GM23338 (cell line): ENCODE measurements at regions not wholly inside any gene's neighbourhood (a gene's known extent, or its start where the extent isn't known, plus 50 kb on each side); places are given as distances from the start of the nearest gene placed in this dataset.

Source experiments
- CREB1 ChIP-seq: fragments of 250-450 bp; sonication (Bioruptor Pico); IDR thresholded peaks from 2 replicates; pipeline ENCODE4 v1.5.0; 2020; ENCODE audit warnings: low read depth, mild to moderate bottlenecking, moderate library complexity
- CTCF ChIP-seq, 2 experiments: fragments of 200-600 bp in 1 of 2; sonication (generic) in 1 of 2; conservative IDR thresholded peaks; 2 replicates each; pipeline versions ENCODE4 v1.5.1 to v1.6.1; 2016 to 2017; ENCODE audit warnings: antibody characterized with exemption in 2 of 2, low read depth in 2 of 2, mild to moderate bottlenecking in 2 of 2, moderate library complexity in 1 of 2
- EZH2 ChIP-seq: fragments of 200-600 bp; sonication (generic); IDR thresholded peaks from one replicate; pipeline ENCODE4 v1.8.0; 2017; ENCODE audit warnings: antibody characterized with exemption, mild to moderate bottlenecking, low read depth; ENCODE audit not compliant: unreplicated experiment
- EZH2phosphoT487 ChIP-seq: fragments of 200-600 bp; sonication (generic); IDR thresholded peaks from one replicate; pipeline ENCODE4 v1.8.1; 2018; ENCODE audit warnings: antibody characterized with exemption; ENCODE audit not compliant: unreplicated experiment
- JUNB ChIP-seq: IDR thresholded peaks from one replicate; pipeline ENCODE4 v1.6.1; 2016; ENCODE audit warnings: antibody characterized with exemption; ENCODE audit not compliant: unreplicated experiment
- POLR2AphosphoS5 ChIP-seq: IDR thresholded peaks from 2 replicates; pipeline ENCODE4 v1.6.1; 2016; ENCODE audit warnings: antibody characterized with exemption, low read depth
- REST ChIP-seq: IDR thresholded peaks from one replicate; pipeline ENCODE4 v1.6.1; 2018; ENCODE audit warnings: antibody characterized with exemption; ENCODE audit not compliant: unreplicated experiment
- ZNF114 ChIP-seq: fragments of 250-450 bp; sonication (Bioruptor Pico); IDR thresholded peaks from 2 replicates; pipeline ENCODE4 v1.5.0; 2020; ENCODE audit warnings: mild to moderate bottlenecking, moderate library complexity
- ZNF331 ChIP-seq: fragments of 250-450 bp; sonication (Bioruptor Pico); IDR thresholded peaks from 2 replicates; pipeline ENCODE4 v1.5.0; 2020; ENCODE audit warnings: low read depth, mild to moderate bottlenecking, moderate library complexity

- TF ChIP-seq CTCF (conservative IDR thresholded peaks at IDR 0.05; ENCODE audit: low read depth in 2 of 2), result no peak
- TF ChIP-seq POLR2AphosphoS5, result no peak
- TF ChIP-seq JUNB, result no peak
- TF ChIP-seq EZH2phosphoT487, result no peak
- no peak for TF ChIP-seq EZH2
- no peak for TF ChIP-seq ZNF331 (CRISPR knock-in tag)
- no peak for TF ChIP-seq REST
- TF ChIP-seq ZNF114 (CRISPR knock-in tag), result no peak
- no peak for TF ChIP-seq CREB1 (CRISPR knock-in tag)
These were observed 531.5 kb upstream of the USP24 start for GRCh38 chr1:55746710-55747109.
